Sigmoid colon (tissue), 4 donors: ENCODE measurements at regions not wholly inside any gene's neighbourhood (a gene's known extent, or its start where the extent isn't known, plus 50 kb on each side); places are given as distances from the start of the nearest gene placed in this dataset.

Source experiments
- EP300 ChIP-seq, 4 donors: sonication (generic); formaldehyde crosslinking; IDR thresholded peaks; one replicate each; pipeline ENCODE4 v1.6.1; 2017; ENCODE audit warnings: antibody characterized with exemption in 4 of 4
- POLR2A ChIP-seq, 2 donors: fragments of 450-650 bp; IDR thresholded peaks; one replicate each; pipeline ENCODE4 v1.6.1; 2016; ENCODE audit warnings: antibody characterized with exemption in 2 of 2, mild to moderate bottlenecking in 2 of 2, moderate library complexity in 2 of 2
- POLR2AphosphoS5 ChIP-seq, 4 donors: sonication (generic); formaldehyde crosslinking; IDR thresholded peaks; one replicate each; pipeline ENCODE4 v1.6.1; 2017; ENCODE audit warnings: antibody characterized with exemption in 4 of 4
- TF ChIP-seq, protein P1 (sequence below), 4 experiments: fragments of 450-650 bp in 3 of 4; fragments of 200-600 bp in 1 of 4; IDR thresholded peaks; one replicate each; pipeline ENCODE4 v1.5.1; 2016 to 2019; ENCODE audit warnings: antibody characterized with exemption in 4 of 4, mild to moderate bottlenecking in 3 of 4, moderate library complexity in 2 of 4

DNA sequence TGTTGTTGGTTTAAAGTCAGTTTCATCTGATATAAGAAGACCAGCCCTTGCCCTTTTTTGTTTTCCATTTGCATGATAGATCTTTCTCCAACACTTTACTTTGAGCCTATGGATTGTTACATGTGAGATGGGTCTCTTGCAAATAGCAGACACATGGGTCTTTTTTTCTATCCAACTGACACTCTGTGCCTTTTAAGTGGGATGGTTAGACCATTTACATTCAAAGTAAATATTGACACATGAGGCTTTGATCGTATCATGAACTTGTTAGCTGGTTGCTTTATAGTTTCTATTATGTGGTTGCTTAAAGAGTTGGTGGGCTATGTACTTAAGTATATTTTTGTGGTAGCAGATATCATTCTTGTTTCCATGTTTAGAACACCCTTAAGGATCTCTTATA lies 213.4 kb upstream of the G2E3 start:
- TF ChIP-seq POLR2AphosphoS5 (IDR thresholded peaks at IDR 0.05): no peak
- no peak for TF ChIP-seq POLR2A (IDR thresholded peaks at IDR 0.05)
- TF ChIP-seq, protein P1, sequence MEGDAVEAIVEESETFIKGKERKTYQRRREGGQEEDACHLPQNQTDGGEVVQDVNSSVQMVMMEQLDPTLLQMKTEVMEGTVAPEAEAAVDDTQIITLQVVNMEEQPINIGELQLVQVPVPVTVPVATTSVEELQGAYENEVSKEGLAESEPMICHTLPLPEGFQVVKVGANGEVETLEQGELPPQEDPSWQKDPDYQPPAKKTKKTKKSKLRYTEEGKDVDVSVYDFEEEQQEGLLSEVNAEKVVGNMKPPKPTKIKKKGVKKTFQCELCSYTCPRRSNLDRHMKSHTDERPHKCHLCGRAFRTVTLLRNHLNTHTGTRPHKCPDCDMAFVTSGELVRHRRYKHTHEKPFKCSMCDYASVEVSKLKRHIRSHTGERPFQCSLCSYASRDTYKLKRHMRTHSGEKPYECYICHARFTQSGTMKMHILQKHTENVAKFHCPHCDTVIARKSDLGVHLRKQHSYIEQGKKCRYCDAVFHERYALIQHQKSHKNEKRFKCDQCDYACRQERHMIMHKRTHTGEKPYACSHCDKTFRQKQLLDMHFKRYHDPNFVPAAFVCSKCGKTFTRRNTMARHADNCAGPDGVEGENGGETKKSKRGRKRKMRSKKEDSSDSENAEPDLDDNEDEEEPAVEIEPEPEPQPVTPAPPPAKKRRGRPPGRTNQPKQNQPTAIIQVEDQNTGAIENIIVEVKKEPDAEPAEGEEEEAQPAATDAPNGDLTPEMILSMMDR (IDR thresholded peaks at IDR 0.05): no peak
- no peak for TF ChIP-seq EP300 (IDR thresholded peaks at IDR 0.05)
